GM20000 (cell line): ENCODE measurements at regions not wholly inside any gene's neighbourhood (a gene's known extent, or its start where the extent isn't known, plus 50 kb on each side); places are given as distances from the start of the nearest gene placed in this dataset.

Source experiments
- DNase-seq: peaks from one replicate; pipeline ENCODE4 v3.0.0; 2012; ENCODE audit warnings: low spot score
- CTCF ChIP-seq: IDR thresholded peaks from 2 replicates; pipeline ENCODE4 v1.5.1; 2012; ENCODE audit warnings: mild to moderate bottlenecking, control low read depth; ENCODE audit errors: extremely low read depth, missing control alignments

- DNase-seq = no peak
Observed at GRCh38 chr21:24280596-24280995, 1326.7 kb downstream of the MRPL39 start.

GRCh38 chr21:24278711-24279110 lies 1328.6 kb downstream of the MRPL39 start:
- no peak for TF ChIP-seq CTCF
- DNase-seq = no peak

More at GRCh38 chr21:24280596-24280995, 1326.7 kb downstream of the MRPL39 start:
- no peak for TF ChIP-seq CTCF

GRCh38 chr21:24276204-24276603 lies 1331.1 kb downstream of the MRPL39 start:
- no peak for TF ChIP-seq CTCF

GRCh38 chr21:24275616-24276015 lies 1331.7 kb downstream of the MRPL39 start:
- TF ChIP-seq CTCF = no peak
- DNase-seq = no peak

More at GRCh38 chr21:24276204-24276603, 1331.1 kb downstream of the MRPL39 start:
- DNase-seq = no peak

- no peak for DNase-seq
Observed at GRCh38 chr21:24272521-24272938, 1334.8 kb downstream of the MRPL39 start.

GRCh38 chr21:24265987-24266386 lies 1341.3 kb downstream of the MRPL39 start:
- no peak for DNase-seq
- no peak for TF ChIP-seq CTCF

More at GRCh38 chr21:24272521-24272938, 1334.8 kb downstream of the MRPL39 start:
- no peak for TF ChIP-seq CTCF

- no peak for TF ChIP-seq CTCF
- DNase-seq = no peak
Observed at GRCh38 chr21:24260751-24261150, 1346.5 kb downstream of the MRPL39 start.

GRCh38 chr21:24259241-24259640 lies 1348.0 kb downstream of the MRPL39 start:
- no peak for DNase-seq
- no peak for TF ChIP-seq CTCF
